Osteocyte (in vitro differentiated cells): ENCODE measurements at regions not wholly inside any gene's neighbourhood (a gene's known extent, or its start where the extent isn't known, plus 50 kb on each side); places are given as distances from the start of the nearest gene placed in this dataset.

ENCODE experiments used
- DNase-seq: peaks from one replicate; pipeline ENCODE4 v3.0.0; 2021; ENCODE audit warnings: mixed read lengths; ENCODE audit not compliant: unreplicated experiment; ENCODE audit errors: extremely low spot score
- H3K27ac Mint-ChIP-seq: one replicate; pipeline ENCODE4 v1.8.0; 2021; ENCODE audit warnings: mild to moderate bottlenecking, mixed read lengths; ENCODE audit not compliant: unreplicated experiment
- H3K27me3 Mint-ChIP-seq: one replicate; pipeline ENCODE4 v1.8.0; 2021; ENCODE audit warnings: mixed read lengths; ENCODE audit not compliant: unreplicated experiment
- H3K36me3 Mint-ChIP-seq: one replicate; pipeline ENCODE4 v1.8.0; 2021; ENCODE audit warnings: mixed read lengths; ENCODE audit not compliant: unreplicated experiment
- H3K4me1 Mint-ChIP-seq: one replicate; pipeline ENCODE4 v1.8.0; 2021; ENCODE audit warnings: mixed read lengths; ENCODE audit not compliant: unreplicated experiment
- H3K4me3 Mint-ChIP-seq: one replicate; pipeline ENCODE4 v1.8.0; 2021; ENCODE audit warnings: mild to moderate bottlenecking, moderate library complexity, mixed read lengths; ENCODE audit not compliant: unreplicated experiment
- H3K9me3 Mint-ChIP-seq: one replicate; pipeline ENCODE4 v1.8.0; 2021; ENCODE audit warnings: mixed read lengths; ENCODE audit not compliant: unreplicated experiment
- CTCF ChIP-seq: fragments of 200-600 bp; sonication (generic); IDR thresholded peaks from 2 replicates; pipeline ENCODE4 v1.5.0; 2021; ENCODE audit warnings: antibody characterized with exemption, mild to moderate bottlenecking, moderate library complexity

GRCh38 chr5:105882956-105883481 lies 1787.7 kb downstream of the EFNA5 start:
- no peaks in the 10 kb centered on the region for H3K36me3 Mint-ChIP-seq
- no peak overlapping the region for H3K4me3 Mint-ChIP-seq
- no peak for DNase-seq
- TF ChIP-seq CTCF, result no peak
- no peak overlapping the region for H3K27ac Mint-ChIP-seq
- no peaks in the 10 kb centered on the region for H3K27me3 Mint-ChIP-seq
- no peaks in the 10 kb centered on the region for H3K9me3 Mint-ChIP-seq
- peaks cover 6% of the 10 kb centered on the region for H3K4me1 Mint-ChIP-seq

GRCh38 chr5:105878402-105878801 lies 1792.3 kb downstream of the EFNA5 start:
- DNase-seq, result no peak
- Mint-ChIP-seq H3K4me3 (no peak overlapping the region), H3K9me3 (no peaks in the 10 kb centered on the region), H3K27me3 (no peaks in the 10 kb centered on the region), H3K4me1 (peaks cover 6% of the 10 kb centered on the region), H3K27ac (no peak overlapping the region), H3K36me3 (no peaks in the 10 kb centered on the region)
- TF ChIP-seq CTCF, result peak; percentile 33

GRCh38 chr5:105877592-105877991 lies 1793.1 kb downstream of the EFNA5 start:
- H3K9me3 Mint-ChIP-seq, result peaks cover 6% of the 10 kb centered on the region
- DNase-seq, result no peak
- H3K27me3 Mint-ChIP-seq, result no peaks in the 10 kb centered on the region
- no peak overlapping the region for H3K27ac Mint-ChIP-seq
- TF ChIP-seq CTCF, result peak; percentile 9
- peaks cover 5% of the 10 kb centered on the region for H3K4me1 Mint-ChIP-seq
- no peaks in the 10 kb centered on the region for H3K36me3 Mint-ChIP-seq
- H3K4me3 Mint-ChIP-seq, result no peak overlapping the region

GRCh38 chr5:105874316-105874715 lies 1796.4 kb downstream of the EFNA5 start:
- TF ChIP-seq CTCF, result no peak
- Mint-ChIP-seq H3K4me1 (peaks cover 5% of the 10 kb centered on the region), H3K27me3 (no peaks in the 10 kb centered on the region), H3K9me3 (peaks cover 7% of the 10 kb centered on the region), H3K4me3 (no peak overlapping the region), H3K36me3 (no peaks in the 10 kb centered on the region), H3K27ac (no peak overlapping the region)
- DNase-seq, result no peak

- Mint-ChIP-seq H3K4me3 (no peak overlapping the region), H3K9me3 (peaks cover 7% of the 10 kb centered on the region), H3K36me3 (no peaks in the 10 kb centered on the region), H3K27ac (no peak overlapping the region), H3K4me1 (no peaks in the 10 kb centered on the region), H3K27me3 (no peaks in the 10 kb centered on the region)
- DNase-seq, result no peak
- no peak for TF ChIP-seq CTCF
Measured at GRCh38 chr5:105872569-105873270, 1798.0 kb downstream of the EFNA5 start.
